NCI-H146 treated with DMSO at 0.1 percent for 48 hours (cell line): ENCODE measurements at regions not wholly inside any gene's neighbourhood (a gene's known extent, or its start where the extent isn't known, plus 50 kb on each side); places are given as distances from the start of the nearest gene placed in this dataset.
"Not testable (repeated sequence)": the region's sequence is repeated elsewhere in the genome, so short reads cannot be mapped to it uniquely, and the experiment has no call there.

ENCODE experiments used
- DNase-seq: peaks from one replicate; lab custom pipeline; 2025; ENCODE audit not compliant: unreplicated experiment; lab: John Stamatoyannopoulos, UW

GRCh38 chrX:115909017-115909416 lies 261.5 kb upstream of the AGTR2 start:
- no peak for DNase-seq

- DNase-seq, result no peak
Observed at GRCh38 chrX:115911967-115912366, 258.6 kb upstream of the AGTR2 start.

- no peak for DNase-seq
Observed at GRCh38 chrX:115912372-115912897, 258.1 kb upstream of the AGTR2 start.

GRCh38 chrX:115913575-115913974 lies 257.0 kb upstream of the AGTR2 start:
- DNase-seq, result no peak

GRCh38 chrX:115915625-115916024 lies 254.9 kb upstream of the AGTR2 start:
- DNase-seq, result not testable (repeated sequence)

GRCh38 chrX:115929480-115929879 lies 241.1 kb upstream of the AGTR2 start:
- DNase-seq, result no peak

GRCh38 chrX:115936008-115936407 lies 234.5 kb upstream of the AGTR2 start:
- DNase-seq, result no peak

- DNase-seq, result no peak
Observed at GRCh38 chrX:115939070-115939469, 231.5 kb upstream of the AGTR2 start.

- DNase-seq, result no peak
Observed at GRCh38 chrX:115939636-115940160, 230.8 kb upstream of the AGTR2 start.

GRCh38 chrX:115940348-115940747 lies 230.2 kb upstream of the AGTR2 start:
- DNase-seq, result no peak

GRCh38 chrX:115940888-115941332 lies 229.6 kb upstream of the AGTR2 start:
- peak; percentile 45 for DNase-seq

- DNase-seq, result no peak
Observed at GRCh38 chrX:115941388-115941787, 229.2 kb upstream of the AGTR2 start.

GRCh38 chrX:115946059-115946458 lies 224.5 kb upstream of the AGTR2 start:
- no peak for DNase-seq

- no peak for DNase-seq
Observed at GRCh38 chrX:115948018-115948923, 222.3 kb upstream of the AGTR2 start.

- DNase-seq, result peak; percentile 69
Observed at GRCh38 chrX:115949900-115950822, 220.4 kb upstream of the AGTR2 start.

- no peak for DNase-seq
Observed at GRCh38 chrX:115952417-115953092, 218.0 kb upstream of the AGTR2 start.

GRCh38 chrX:115957862-115958490 lies 212.6 kb upstream of the AGTR2 start:
- DNase-seq, result peak; percentile 59

GRCh38 chrX:115958687-115959359 lies 211.7 kb upstream of the AGTR2 start:
- DNase-seq, result peak; percentile 50

GRCh38 chrX:115960440-115961084 lies 210.0 kb upstream of the AGTR2 start:
- DNase-seq, result peak; percentile 15
